Stimulated activated CD8-positive, alpha-beta memory T cell treated with anti-CD3 and anti-CD28 coated beads, Interleukin-15, amount 100 ng/mL, for 48 hours (primary cell): ENCODE measurements at regions not wholly inside any gene's neighbourhood (a gene's known extent, or its start where the extent isn't known, plus 50 kb on each side); places are given as distances from the start of the nearest gene placed in this dataset.

Source experiments
- DNase-seq, 2 donors: peaks; one replicate each; pipeline ENCODE4 v3.0.0-alpha.2; 2020; ENCODE audit warnings: low read depth in 2 of 2

DNA sequence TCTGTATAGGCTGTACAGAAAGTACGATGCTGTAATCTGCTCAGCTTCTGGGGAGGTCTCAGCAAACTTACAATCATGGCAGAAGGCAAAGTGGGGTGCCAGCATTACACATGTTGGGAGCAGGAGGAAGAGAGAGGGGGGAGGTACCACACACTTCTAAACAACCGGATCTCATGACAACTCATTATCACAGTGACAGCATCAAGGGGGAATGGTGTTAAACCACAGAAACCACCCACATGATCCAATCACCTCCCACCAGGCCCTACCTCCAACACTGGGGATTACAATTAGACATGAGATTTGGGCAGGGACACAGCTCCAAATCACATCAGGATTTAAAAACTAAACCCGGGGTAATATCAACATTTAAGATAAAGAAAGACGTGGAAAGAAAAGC lies 468.8 kb upstream of the AUTS2 start:
- no peak for DNase-seq

- DNase-seq = no peak
Measured at GRCh38 chr7:69129951-69130350, 468.3 kb upstream of the AUTS2 start.

GRCh38 chr7:69130396-69130795 lies 467.9 kb upstream of the AUTS2 start:
- no peak for DNase-seq

- no peak for DNase-seq
Measured at GRCh38 chr7:69134316-69134715, 464.0 kb upstream of the AUTS2 start.

DNA sequence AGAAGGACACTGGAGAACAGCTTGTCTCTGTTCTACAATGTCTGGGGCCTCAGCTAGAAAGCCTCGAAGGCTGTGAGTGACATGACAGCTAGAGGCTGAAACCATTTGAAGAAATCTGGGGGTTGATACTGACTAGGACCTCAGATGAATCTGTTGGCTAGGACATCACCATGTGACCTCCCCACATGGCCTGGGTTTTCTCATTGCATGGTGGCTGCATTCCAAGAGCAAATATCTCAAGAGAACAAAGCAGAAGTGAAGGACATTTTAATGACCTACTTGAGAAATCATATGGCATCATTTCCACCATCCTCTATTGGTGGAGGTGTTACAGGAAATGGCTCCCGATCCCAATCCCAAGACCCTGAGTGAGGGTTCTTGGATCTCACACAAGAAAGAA lies 450.6 kb upstream of the AUTS2 start:
- DNase-seq = no peak

DNA sequence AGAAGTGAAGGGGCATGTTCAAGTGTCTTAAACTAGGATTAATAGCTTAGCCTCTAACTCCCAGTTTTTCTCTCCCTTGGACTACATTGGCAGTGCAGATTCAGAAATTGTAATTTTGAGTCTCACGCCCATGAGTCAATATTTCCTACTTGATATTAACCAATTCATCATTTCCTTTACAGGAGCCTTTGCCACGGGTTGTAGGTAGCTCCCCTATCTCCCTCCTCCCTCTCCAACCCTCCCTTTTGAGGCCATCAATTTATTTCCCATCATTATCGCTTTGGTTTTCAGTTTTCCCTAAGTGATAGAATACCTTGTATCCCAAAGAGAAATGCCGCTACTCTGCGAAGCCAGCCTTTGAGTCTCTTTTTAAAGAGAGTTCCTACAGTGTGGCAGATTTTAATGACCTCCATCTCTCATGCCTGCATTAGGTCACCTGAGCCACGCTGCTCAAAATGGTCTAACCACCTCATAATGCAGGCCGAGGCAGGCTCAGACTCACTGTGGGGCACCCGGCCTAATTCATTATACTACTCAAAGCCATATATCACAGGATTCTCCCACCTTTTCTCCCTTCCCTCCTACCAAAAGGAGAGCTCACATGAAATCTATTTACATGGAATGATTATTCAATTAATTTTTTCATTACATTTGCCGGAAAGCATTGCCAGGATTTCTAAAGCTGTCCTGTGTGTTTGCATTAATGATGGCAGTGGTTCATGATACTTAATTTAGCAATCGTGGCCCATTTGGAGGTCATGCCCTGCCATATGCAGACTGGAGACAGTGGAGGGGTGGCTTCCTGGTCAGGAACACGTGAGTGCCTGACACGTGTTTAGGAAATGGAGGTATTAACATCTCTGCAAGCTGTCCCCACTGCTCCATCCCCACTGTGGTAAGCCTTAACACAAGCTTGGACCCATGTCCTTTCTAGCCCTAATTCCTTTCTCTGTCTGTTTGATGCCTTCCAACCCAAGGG lies 448.2 kb upstream of the AUTS2 start:
- no peak for DNase-seq

DNA sequence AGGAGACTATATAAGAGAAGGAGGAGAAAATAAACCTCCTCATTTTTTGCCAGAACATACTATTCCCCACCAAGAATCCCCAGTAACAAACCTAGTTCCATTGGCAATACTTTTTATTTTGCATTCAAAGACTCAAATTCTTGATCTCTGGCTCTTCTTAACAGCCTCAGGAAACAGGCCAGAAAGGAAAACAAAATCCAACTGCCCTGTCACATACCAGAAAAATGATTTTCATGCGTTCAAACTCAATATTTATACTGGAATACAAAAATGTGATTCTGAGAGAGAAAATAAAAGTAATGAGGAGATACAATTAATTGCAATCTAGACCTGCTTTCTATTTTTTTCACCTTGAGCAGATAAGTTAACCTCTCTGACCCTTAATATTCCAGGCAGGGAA lies 435.9 kb upstream of the AUTS2 start:
- no peak for DNase-seq

GRCh38 chr7:69162931-69163670 lies 435.2 kb upstream of the AUTS2 start:
- DNase-seq = no peak

DNA sequence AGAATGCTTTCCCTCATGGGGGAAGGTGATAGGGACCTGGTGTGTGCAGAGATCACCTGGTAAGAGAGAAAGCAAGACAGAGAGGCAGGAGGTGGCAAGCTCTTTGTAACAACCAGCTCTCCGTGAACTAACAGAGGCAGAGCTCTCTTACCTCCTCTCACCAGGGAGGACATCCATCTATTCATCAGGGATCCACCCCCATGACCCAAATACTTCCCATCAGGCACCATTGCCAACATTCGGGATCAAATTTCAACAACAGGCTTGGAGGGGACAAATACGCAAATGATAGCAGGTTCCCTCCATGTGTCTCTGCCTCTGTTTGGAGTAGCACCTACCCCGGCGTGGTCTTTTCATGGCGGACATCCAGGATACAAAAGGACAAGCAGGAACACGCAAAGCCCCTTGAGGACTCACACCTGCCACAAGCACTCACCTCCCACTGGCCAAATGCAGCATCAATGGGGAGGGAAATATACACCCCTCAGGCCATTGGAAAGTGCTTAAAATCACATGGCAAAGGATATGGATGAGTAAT lies 431.2 kb upstream of the AUTS2 start:
- no peak for DNase-seq

DNA sequence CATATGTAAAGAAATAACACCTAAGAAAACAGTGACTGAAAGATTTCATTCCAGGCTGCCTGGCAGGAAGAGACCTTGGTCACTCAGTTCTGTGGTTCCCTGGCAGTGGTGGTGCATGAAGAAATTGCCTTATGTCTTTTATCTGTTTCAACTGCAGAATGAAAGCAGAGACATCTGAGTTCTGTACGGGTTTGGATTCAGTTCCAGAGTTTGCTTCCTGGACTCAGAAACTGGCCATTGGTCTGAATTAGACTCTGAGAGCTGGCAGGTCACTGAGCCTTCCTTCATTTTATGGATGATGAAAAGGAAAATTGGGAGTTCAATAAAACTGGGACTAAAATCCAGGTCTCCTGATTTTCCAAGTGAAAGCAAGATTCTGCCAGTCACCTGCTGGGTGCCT lies 428.9 kb upstream of the AUTS2 start:
- no peak for DNase-seq

DNA sequence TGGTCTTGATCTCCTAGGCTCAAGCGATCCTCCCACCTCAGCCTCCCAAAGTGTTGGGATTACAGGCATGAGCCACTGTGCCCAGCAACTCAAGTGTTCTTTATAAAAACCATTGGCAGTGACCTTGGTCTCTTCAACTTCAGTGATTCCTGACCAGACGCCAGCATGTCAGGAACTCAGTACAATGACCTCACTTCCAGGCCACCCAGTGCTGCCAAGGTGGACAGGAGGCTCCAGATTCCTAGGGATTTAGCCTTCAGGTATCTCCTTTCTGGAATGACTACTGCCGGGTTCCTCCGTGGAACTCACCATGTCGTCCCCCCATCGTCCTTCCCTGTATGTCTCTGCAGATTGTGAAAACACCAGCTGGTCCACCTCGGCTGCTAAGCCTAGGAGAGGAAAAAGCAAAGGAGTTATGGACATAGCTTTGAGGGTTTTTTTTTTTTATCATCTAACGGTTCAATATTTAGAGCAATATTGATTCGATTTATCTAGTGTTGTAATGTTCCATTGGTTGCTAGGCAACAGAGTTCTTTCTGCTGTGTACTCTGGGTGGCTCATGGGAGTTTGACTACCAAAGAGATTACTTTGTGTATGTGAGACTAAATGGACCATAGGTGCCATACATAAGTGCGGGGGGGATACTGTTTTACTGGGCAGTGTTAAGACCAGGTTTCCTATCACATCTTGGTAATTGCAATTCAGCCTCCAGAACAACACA lies 425.8 kb upstream of the AUTS2 start:
- no peak for DNase-seq

GRCh38 chr7:69173341-69173740 lies 424.9 kb upstream of the AUTS2 start:
- DNase-seq = no peak

GRCh38 chr7:69173846-69174245 lies 424.4 kb upstream of the AUTS2 start:
- DNase-seq = no peak

DNA sequence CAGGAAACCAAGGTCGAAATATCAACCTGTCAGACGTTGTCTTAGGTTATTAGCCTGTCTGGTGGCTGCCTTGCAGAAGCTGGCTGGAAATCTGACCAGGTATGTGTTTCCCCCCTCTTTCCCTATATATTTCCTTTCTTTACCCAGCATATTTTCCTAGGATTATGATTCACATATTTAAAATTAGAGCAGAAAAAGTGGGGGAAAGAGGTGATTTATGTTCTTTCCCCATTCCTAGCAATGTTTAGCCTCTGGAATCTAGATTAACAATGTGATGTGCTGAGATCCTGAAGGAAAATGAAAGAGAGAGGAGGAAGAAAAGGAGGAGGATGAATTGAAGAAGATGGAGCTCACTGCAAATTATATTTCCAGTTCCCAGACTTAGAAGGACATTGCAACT lies 421.4 kb upstream of the AUTS2 start:
- no peak for DNase-seq

- DNase-seq = no peak
Measured at GRCh38 chr7:69177461-69177861, 420.8 kb upstream of the AUTS2 start.

DNA sequence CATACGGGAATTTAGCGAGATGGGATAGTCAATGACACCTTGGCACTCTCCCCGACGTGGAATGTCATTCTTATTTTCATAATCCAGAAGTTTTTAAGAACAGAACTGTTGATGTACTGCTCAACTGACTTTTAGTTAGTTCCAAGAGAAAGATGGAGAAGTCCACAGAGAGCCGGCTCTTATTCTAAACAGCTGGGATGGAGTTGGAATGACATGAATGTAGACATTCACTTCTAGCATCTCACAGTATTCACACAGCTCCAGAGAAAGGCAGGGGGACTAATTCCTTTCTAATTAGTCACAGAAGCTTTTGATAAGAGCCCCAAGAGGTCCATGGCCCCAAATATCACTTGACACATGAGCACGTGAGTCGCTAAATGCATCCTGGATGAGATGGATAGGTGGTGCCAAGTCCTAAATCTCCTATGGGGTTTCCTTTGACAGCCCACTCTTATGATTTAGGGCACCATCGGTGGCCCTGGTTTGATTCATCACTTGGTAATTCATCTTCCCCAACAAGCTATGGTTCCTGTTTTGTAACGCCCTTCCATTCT lies 420.3 kb upstream of the AUTS2 start:
- no peak for DNase-seq

DNA sequence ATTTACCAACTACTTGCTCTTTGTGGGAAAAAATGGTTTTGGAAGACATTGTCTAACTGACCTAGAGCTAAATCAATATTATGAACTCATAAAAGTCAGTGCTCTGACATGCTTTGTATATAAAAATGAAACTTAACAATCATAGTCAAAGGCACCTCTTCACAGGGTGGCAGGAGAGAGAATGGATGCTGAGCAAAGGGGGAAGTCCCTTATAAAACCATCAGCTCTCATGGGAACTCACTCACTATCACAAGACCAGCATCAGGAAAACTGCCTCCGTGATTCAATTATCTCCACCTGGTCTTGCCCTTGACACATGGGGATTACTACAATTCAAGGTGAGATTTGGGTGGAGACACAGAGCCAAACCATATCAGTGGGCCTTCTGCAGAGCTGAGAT lies 417.6 kb upstream of the AUTS2 start:
- DNase-seq = no peak

DNA sequence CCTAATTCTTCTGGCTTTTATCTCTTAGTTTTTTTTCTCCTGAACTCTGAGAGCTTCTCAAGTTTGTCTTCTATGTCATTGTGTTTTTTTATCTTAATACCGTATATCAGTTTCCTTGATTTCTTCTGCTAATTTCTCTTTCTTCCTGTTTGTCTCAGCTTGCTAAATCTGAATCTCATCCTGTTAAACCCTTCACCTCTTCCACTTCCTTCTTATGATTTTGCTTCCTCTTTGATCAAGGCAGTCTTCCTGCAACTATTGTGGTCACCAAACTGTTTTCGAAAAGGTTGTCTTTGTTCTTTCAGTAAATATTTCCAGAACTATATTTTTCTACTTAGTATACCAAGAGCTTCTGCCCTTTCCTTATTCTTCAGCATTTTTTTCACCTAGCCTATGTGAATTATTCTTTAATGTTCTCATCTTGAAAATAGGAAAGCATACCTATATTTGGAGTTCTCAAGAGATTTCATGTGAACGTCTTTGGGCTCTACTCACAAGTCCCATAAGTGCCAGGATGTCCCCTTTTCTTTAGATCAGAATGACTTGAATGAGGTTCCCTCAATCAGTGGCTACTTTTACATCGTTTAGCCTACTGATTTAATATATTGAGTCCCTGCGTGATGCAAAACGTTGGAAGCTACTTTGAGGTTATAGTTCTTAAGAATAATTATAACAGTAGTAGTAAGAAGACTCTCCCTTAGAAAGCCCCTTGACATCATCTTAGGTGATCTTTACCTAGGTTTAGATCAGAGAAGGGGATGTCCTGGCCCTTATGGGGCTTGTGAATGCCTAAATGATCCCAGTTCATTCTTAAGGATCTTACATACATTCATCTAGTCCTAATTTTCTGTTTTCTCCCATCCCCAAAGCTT lies 415.4 kb upstream of the AUTS2 start:
- DNase-seq = no peak

GRCh38 chr7:69184339-69184738 lies 413.9 kb upstream of the AUTS2 start:
- no peak for DNase-seq

- no peak for DNase-seq
Measured at GRCh38 chr7:69185170-69185569, 413.1 kb upstream of the AUTS2 start.

DNA sequence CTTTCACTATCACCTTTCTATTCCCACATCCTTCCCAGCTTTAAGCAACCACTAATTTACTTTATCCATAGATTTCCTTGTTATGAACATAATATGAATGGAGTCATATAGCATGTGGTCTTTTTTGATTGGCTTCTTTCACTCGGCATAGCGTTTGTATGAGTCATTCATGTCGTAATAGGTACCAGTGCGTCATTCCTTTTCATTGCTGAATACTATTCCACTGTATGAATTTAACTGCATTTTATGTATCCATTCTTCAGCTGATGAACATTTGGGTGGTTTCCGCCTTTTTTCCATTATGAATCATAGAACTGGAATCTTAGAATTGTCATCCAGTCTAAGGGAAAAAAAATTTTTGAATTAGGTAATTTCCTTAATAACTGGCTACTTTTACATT lies 411.3 kb upstream of the AUTS2 start:
- no peak for DNase-seq
